ENCODE measurements at regions not wholly inside any gene's neighbourhood (a gene's known extent, or its start where the extent isn't known, plus 50 kb on each side); places are given as distances from the start of the nearest gene placed in this dataset.

GRCh38 chr13:83153848-83154247 lies 728.4 kb downstream of the SLITRK1 start:
- TF ChIP-seq ZNF510 (tag by site-specific recombination; IDR thresholded peaks at IDR 0.05; ENCODE audit: insufficient replicate concordance) (no peak), ZNF169 (tag by site-specific recombination; IDR thresholded peaks at IDR 0.05) (no peak), ZSCAN30 (tag by site-specific recombination; IDR thresholded peaks at IDR 0.05) (no peak), ZEB2 (tag by site-specific recombination; IDR thresholded peaks at IDR 0.05) (no peak), ZBTB21 (tag by site-specific recombination; IDR thresholded peaks at IDR 0.05) (no peak), ZNF184 (tag by site-specific recombination; IDR thresholded peaks at IDR 0.05) (no peak)
- ChIA-PET CTCF (no interaction called here), POLR2A (no interaction called here)
- Histone ChIP-seq H3K36me3 (ENCODE audit: control insufficient read depth in 2 of 2, insufficient read depth in 1 of 2, low read length in 2 of 2) (no peaks in the 10 kb centered on the region), H3K4me1 (ENCODE audit: control insufficient read depth, insufficient read depth, low read length) (no peaks in the 10 kb centered on the region), H3K9me3 (ENCODE audit: control insufficient read depth, insufficient read depth, low read depth, low read length) (no peaks in the 10 kb centered on the region), H3K27ac (ENCODE audit: extremely low read depth, low read depth, low read length) (no peak overlapping the region), H3K4me3 (ENCODE audit: low read depth, low read length) (no peak overlapping the region)

- ChIA-PET CTCF (no interaction called here), POLR2A (no interaction called here)
- no peaks in the 10 kb centered on the region for H3K4me1 ChIP-seq (ENCODE audit: control insufficient read depth, insufficient read depth, low read length)
- no peaks in the 10 kb centered on the region for H3K36me3 ChIP-seq (ENCODE audit: control insufficient read depth in 2 of 2, insufficient read depth in 1 of 2, low read length in 2 of 2)
- no peak overlapping the region for H3K4me3 ChIP-seq (ENCODE audit: low read depth, low read length)
- no peaks in the 10 kb centered on the region for H3K9me3 ChIP-seq (ENCODE audit: control insufficient read depth, insufficient read depth, low read depth, low read length)
- TF ChIP-seq ZNF518A (tag by site-specific recombination; conservative IDR thresholded peaks at IDR 0.05; ENCODE audit: low read depth): no peak
- TF ChIP-seq ZNF114 (tag by site-specific recombination; IDR thresholded peaks at IDR 0.05): no peak
- no peak for TF ChIP-seq ZNF530 (tag by site-specific recombination; IDR thresholded peaks at IDR 0.05; ENCODE audit: low read depth)
- no peak for TF ChIP-seq ZFHX2 (tag by site-specific recombination; conservative IDR thresholded peaks at IDR 0.05)
- no peak for TF ChIP-seq ZNF157 (tag by site-specific recombination; IDR thresholded peaks at IDR 0.05)
- no peak for TF ChIP-seq ZNF341 (tag by site-specific recombination; IDR thresholded peaks at IDR 0.05; ENCODE audit: low read depth)
- no peak for TF ChIP-seq ZNF510 (tag by site-specific recombination; IDR thresholded peaks at IDR 0.05; ENCODE audit: insufficient replicate concordance)
- TF ChIP-seq ZNF133 (tag by site-specific recombination; IDR thresholded peaks at IDR 0.05): no peak
- no peak for TF ChIP-seq ZNF423 (tag by site-specific recombination; IDR thresholded peaks at IDR 0.05)
- TF ChIP-seq ZNF112 (tag by site-specific recombination; IDR thresholded peaks at IDR 0.05): no peak
- no peak for TF ChIP-seq ZNF426 (tag by site-specific recombination; IDR thresholded peaks at IDR 0.05)
- no peak for TF ChIP-seq ZNF26 (tag by site-specific recombination; IDR thresholded peaks at IDR 0.05)
- TF ChIP-seq ZNF266 (tag by site-specific recombination; IDR thresholded peaks at IDR 0.05; ENCODE audit: low read depth): no peak
- no peak for TF ChIP-seq SP7 (tag by site-specific recombination; IDR thresholded peaks at IDR 0.05)
- no peak for TF ChIP-seq REPIN1 (tag by site-specific recombination; IDR thresholded peaks at IDR 0.05; ENCODE audit: low read depth)
- TF ChIP-seq ZNF202 (tag by site-specific recombination; IDR thresholded peaks at IDR 0.05; ENCODE audit: borderline replicate concordance): no peak
- no peak for TF ChIP-seq ZNF211 (tag by site-specific recombination; IDR thresholded peaks at IDR 0.05; ENCODE audit: low read depth)
- TF ChIP-seq ZNF335 (tag by site-specific recombination; conservative IDR thresholded peaks at IDR 0.05): no peak
- no peak for TF ChIP-seq ZNF791 (tag by site-specific recombination; IDR thresholded peaks at IDR 0.05)
- no peak for TF ChIP-seq ZNF514 (tag by site-specific recombination; IDR thresholded peaks at IDR 0.05)
- no peak overlapping the region for H3K27ac ChIP-seq (ENCODE audit: extremely low read depth, low read depth, low read length)
These were observed 731.0 kb downstream of the SLITRK1 start for GRCh38 chr13:83151308-83151660.
